ENCODE measurements at regions not wholly inside any gene's neighbourhood (a gene's known extent, or its start where the extent isn't known, plus 50 kb on each side); places are given as distances from the start of the nearest gene placed in this dataset.

- H3K27me3 ChIP-seq: no peaks in the 10 kb centered on the region
- H3K4me3 ChIP-seq (ENCODE audit: low read depth, low read length): no peak overlapping the region
- H3K4me1 ChIP-seq: no peaks in the 10 kb centered on the region; the same call in 1 of the 2 replicates
- H3K36me3 ChIP-seq: no peaks in the 10 kb centered on the region
- no peak for TF ChIP-seq CTCF (IDR thresholded peaks at IDR 0.05; ENCODE audit: low read depth, low read length)
- H3K9me3 ChIP-seq: no peaks in the 10 kb centered on the region
- no peak for DNase-seq
These were observed 181.8 kb upstream of the MTNR1B start for GRCh38 chr11:92787638-92788037.

- TF ChIP-seq CTCF (IDR thresholded peaks at IDR 0.05; ENCODE audit: low read depth, low read length): no peak
- H3K4me1 ChIP-seq: no peaks in the 10 kb centered on the region; the same call in 1 of the 2 replicates
- no peaks in the 10 kb centered on the region for H3K36me3 ChIP-seq
- H3K9me3 ChIP-seq: no peaks in the 10 kb centered on the region
- DNase-seq: no peak
- no peaks in the 10 kb centered on the region for H3K27me3 ChIP-seq
- no peak overlapping the region for H3K4me3 ChIP-seq (ENCODE audit: low read depth, low read length)
These were observed 179.7 kb upstream of the MTNR1B start for GRCh38 chr11:92789761-92790160.

GRCh38 chr11:92790366-92790765, 179.1 kb upstream of the MTNR1B start:
- no peak for DNase-seq
- no peak overlapping the region for H3K4me3 ChIP-seq (ENCODE audit: low read depth, low read length)
- H3K4me1 ChIP-seq: no peaks in the 10 kb centered on the region; the same call in 1 of the 2 replicates
- no peaks in the 10 kb centered on the region for H3K36me3 ChIP-seq
- H3K27me3 ChIP-seq: no peaks in the 10 kb centered on the region
- no peaks in the 10 kb centered on the region for H3K9me3 ChIP-seq
- TF ChIP-seq CTCF (IDR thresholded peaks at IDR 0.05; ENCODE audit: low read depth, low read length): no peak

- Histone ChIP-seq H3K27me3 (no peaks in the 10 kb centered on the region), H3K9me3 (no peaks in the 10 kb centered on the region), H3K4me3 (ENCODE audit: low read depth, low read length) (no peak overlapping the region), H3K4me1 (no peaks in the 10 kb centered on the region; the same call in 1 of the 2 replicates), H3K36me3 (no peaks in the 10 kb centered on the region)
- no peak for DNase-seq
- no peak for TF ChIP-seq CTCF (IDR thresholded peaks at IDR 0.05; ENCODE audit: low read depth, low read length)
These were observed 178.4 kb upstream of the MTNR1B start for GRCh38 chr11:92790926-92791616.

GRCh38 chr11:92791886-92792285, 177.6 kb upstream of the MTNR1B start:
- Histone ChIP-seq H3K4me3 (ENCODE audit: low read depth, low read length) (no peak overlapping the region), H3K27me3 (no peaks in the 10 kb centered on the region), H3K9me3 (no peaks in the 10 kb centered on the region), H3K4me1 (no peaks in the 10 kb centered on the region; the same call in 1 of the 2 replicates), H3K36me3 (no peaks in the 10 kb centered on the region)
- DNase-seq: no peak
- no peak for TF ChIP-seq CTCF (IDR thresholded peaks at IDR 0.05; ENCODE audit: low read depth, low read length)

- no peak overlapping the region for H3K4me3 ChIP-seq (ENCODE audit: low read depth, low read length)
- no peak for DNase-seq
- no peak for TF ChIP-seq CTCF (IDR thresholded peaks at IDR 0.05; ENCODE audit: low read depth, low read length)
- no peaks in the 10 kb centered on the region; the same call in 1 of the 2 replicates for H3K4me1 ChIP-seq
- H3K9me3 ChIP-seq: no peaks in the 10 kb centered on the region
- no peaks in the 10 kb centered on the region for H3K27me3 ChIP-seq
- H3K36me3 ChIP-seq: no peaks in the 10 kb centered on the region
These were observed 176.3 kb upstream of the MTNR1B start for GRCh38 chr11:92793189-92793588.
